ENCODE measurements at regions not wholly inside any gene's neighbourhood (a gene's known extent, or its start where the extent isn't known, plus 50 kb on each side); places are given as distances from the start of the nearest gene placed in this dataset.
"Not testable (repeated sequence)": the region's sequence is repeated elsewhere in the genome, so short reads cannot be mapped to it uniquely, and the experiment has no call there.

- no peak for DNase-seq (ENCODE audit: low read depth)
Observed at GRCh38 chr1:45258059-45258650, 51.8 kb upstream of the ZSWIM5 start.

GRCh38 chr1:45259053-45259452, 52.6 kb upstream of the ZSWIM5 start:
- no peak for DNase-seq (ENCODE audit: low read depth)

- no peak for DNase-seq (ENCODE audit: low read depth)
Observed at GRCh38 chr1:45260244-45260643, 53.8 kb upstream of the ZSWIM5 start.

GRCh38 chr1:45263132-45263531, 56.7 kb upstream of the ZSWIM5 start:
- no peak for DNase-seq (ENCODE audit: low read depth)

GRCh38 chr1:45265244-45265643, 58.8 kb upstream of the ZSWIM5 start:
- no peak for DNase-seq (ENCODE audit: low read depth)

- DNase-seq (ENCODE audit: low read depth), result peak; percentile 79
Observed at GRCh38 chr1:45266151-45266801, 59.9 kb upstream of the ZSWIM5 start.

- not testable (repeated sequence) for DNase-seq (ENCODE audit: low read depth)
Observed at GRCh38 chr1:45268310-45268709, 58.4 kb upstream of the HPDL start.

GRCh38 chr1:45272267-45272666, 54.4 kb upstream of the HPDL start:
- DNase-seq (ENCODE audit: low read depth), result not testable (repeated sequence)

- peak; percentile 73 for DNase-seq (ENCODE audit: low read depth)
Observed at GRCh38 chr1:45272913-45273371, 53.8 kb upstream of the HPDL start.

- no peak for DNase-seq (ENCODE audit: low read depth)
Observed at GRCh38 chr1:45275054-45275453, 51.6 kb upstream of the HPDL start.
